GM23248 (cell line): ENCODE measurements at regions not wholly inside any gene's neighbourhood (a gene's known extent, or its start where the extent isn't known, plus 50 kb on each side); places are given as distances from the start of the nearest gene placed in this dataset.

Experiments used
- DNase-seq: peaks from one replicate; pipeline ENCODE4 v3.0.0-alpha.2; 2015
- H2AFZ ChIP-seq: fragments of 200-600 bp; sonication (generic); 2 replicates; pipeline ENCODE4 v1.6.1; 2016; ENCODE audit warnings: antibody characterized with exemption
- H3F3A ChIP-seq: fragments of 200-600 bp; sonication (generic); 2 replicates; pipeline ENCODE4 v1.6.1; 2016; ENCODE audit warnings: mild to moderate bottlenecking, antibody characterized with exemption, mixed run types; ENCODE audit not compliant: insufficient read depth
- H3K27ac ChIP-seq: fragments of 200-600 bp; sonication (generic); 2 replicates; pipeline ENCODE4 v1.5.1; 2016; ENCODE audit warnings: mild to moderate bottlenecking
- H3K27me3 ChIP-seq: fragments of 200-600 bp; sonication (generic); replicated peaks from 2 replicates; pipeline ENCODE4 v1.6.1; 2016; ENCODE audit warnings: mild to moderate bottlenecking; ENCODE audit not compliant: insufficient read depth
- H3K36me3 ChIP-seq: fragments of 200-600 bp; sonication (generic); 2 replicates; pipeline ENCODE4 v1.6.1; 2016; ENCODE audit warnings: low read depth, mild to moderate bottlenecking
- H3K4me1 ChIP-seq: fragments of 200-600 bp; sonication (generic); 2 replicates; pipeline ENCODE4 v1.6.1; 2016; ENCODE audit warnings: mild to moderate bottlenecking; ENCODE audit not compliant: insufficient read depth
- H3K4me2 ChIP-seq: fragments of 200-600 bp; sonication (generic); one replicate; pipeline ENCODE4 v1.6.1; 2016; ENCODE audit warnings: mild to moderate bottlenecking; ENCODE audit not compliant: unreplicated experiment
- H3K4me3 ChIP-seq: fragments of 200-600 bp; sonication (generic); 2 replicates; pipeline ENCODE4 v1.5.1; 2016; ENCODE audit warnings: mild to moderate bottlenecking
- H3K79me2 ChIP-seq: fragments of 200-600 bp; sonication (generic); 2 replicates; pipeline ENCODE4 v1.6.1; 2016; ENCODE audit warnings: mild to moderate bottlenecking; ENCODE audit not compliant: insufficient read depth
- H3K9ac ChIP-seq: fragments of 200-600 bp; sonication (generic); 2 replicates; pipeline ENCODE4 v1.6.1; 2016; ENCODE audit warnings: mild to moderate bottlenecking
- H3K9me2 ChIP-seq: fragments of 200-600 bp; sonication (generic); 2 replicates; pipeline ENCODE4 v1.6.1; 2016; ENCODE audit warnings: mixed run types, mild to moderate bottlenecking, moderate library complexity; ENCODE audit not compliant: insufficient read depth
- H3K9me3 ChIP-seq: fragments of 200-600 bp; sonication (generic); one replicate; pipeline ENCODE4 v1.6.1; 2017; ENCODE audit warnings: low read depth
- H4K20me1 ChIP-seq: fragments of 200-600 bp; sonication (generic); 2 replicates; pipeline ENCODE4 v1.6.0; 2016; ENCODE audit not compliant: insufficient read depth
- EZH2 ChIP-seq: fragments of 200-600 bp; sonication (generic); IDR thresholded peaks from 2 replicates; pipeline ENCODE4 v1.6.1; 2018; ENCODE audit warnings: antibody characterized with exemption, mild to moderate bottlenecking; ENCODE audit not compliant: insufficient read depth, poor library complexity, severe bottlenecking
- EZH2phosphoT487 ChIP-seq: fragments of 200-600 bp; sonication (generic); IDR thresholded peaks from 2 replicates; pipeline ENCODE4 v1.6.1; 2018; ENCODE audit warnings: antibody characterized with exemption, moderate library complexity, mild to moderate bottlenecking, low read depth; ENCODE audit not compliant: insufficient read depth
- WGBS, 2 experiments: methylation state at CpG; one replicate each; pipeline ENCODE4 v1.1.6; 2015 to 2017; ENCODE audit warnings: low lambda C conversion rate in 2 of 2, low coverage in 1 of 2; ENCODE audit errors: missing lambda C conversion rate in 2 of 2; 5-methylcytosine and 5-hydroxymethylcytosine counted together
- in situ Hi-C: fragments of 300-500 bp; cut with MboI; formaldehyde crosslinking; loops from 2 replicates; pipeline ENCODE4 v1.15.0; 2020

GRCh38 chr1:5763696-5764370 is 228.4 kb downstream of the NPHP4 start:
- H3K79me2 ChIP-seq = no peaks in the 10 kb centered on the region
- H3K4me2 ChIP-seq = no peak overlapping the region
- no peaks in the 10 kb centered on the region for H4K20me1 ChIP-seq
- no peak overlapping the region for H3K9ac ChIP-seq
- H3K4me1 ChIP-seq = no peaks in the 10 kb centered on the region
- H3K36me3 ChIP-seq = no peaks in the 10 kb centered on the region
- in situ Hi-C loops = no loop called here
- TF ChIP-seq EZH2phosphoT487 (no peak), EZH2 (no peak)
- no peak for DNase-seq
- no peaks in the 10 kb centered on the region for H3K27me3 ChIP-seq
- H3F3A ChIP-seq = no peaks in the 10 kb centered on the region
- H3K9me3 ChIP-seq = no peaks in the 10 kb centered on the region
- H3K27ac ChIP-seq = no peak overlapping the region
- 17 to 20% methylated on average over 8 of the region's 8 CpGs for WGBS, 2 experiments
- no peak overlapping the region for H3K4me3 ChIP-seq
- no peak overlapping the region for H2AFZ ChIP-seq
- no peaks in the 10 kb centered on the region for H3K9me2 ChIP-seq

- H3K27me3 ChIP-seq = no peaks in the 10 kb centered on the region
- no peaks in the 10 kb centered on the region for H4K20me1 ChIP-seq
- no peaks in the 10 kb centered on the region for H3K9me3 ChIP-seq
- H3K9me2 ChIP-seq = no peaks in the 10 kb centered on the region
- no peaks in the 10 kb centered on the region for H3K4me1 ChIP-seq
- no peak overlapping the region for H3K27ac ChIP-seq
- 22 to 26% methylated on average over 18 to 19 of the region's 19 CpGs for WGBS, 2 experiments
- DNase-seq = no peak
- H3K79me2 ChIP-seq = no peaks in the 10 kb centered on the region
- H3K9ac ChIP-seq = no peak overlapping the region
- no peak overlapping the region for H2AFZ ChIP-seq
- TF ChIP-seq EZH2 = no peak
- TF ChIP-seq EZH2phosphoT487 = no peak
- no peaks in the 10 kb centered on the region for H3F3A ChIP-seq
- no peak overlapping the region for H3K4me3 ChIP-seq
- H3K4me2 ChIP-seq = no peak overlapping the region
- H3K36me3 ChIP-seq = no peaks in the 10 kb centered on the region
- in situ Hi-C loops = no loop called here
These were observed 233.2 kb downstream of the NPHP4 start for GRCh38 chr1:5758859-5759578.

DNA sequence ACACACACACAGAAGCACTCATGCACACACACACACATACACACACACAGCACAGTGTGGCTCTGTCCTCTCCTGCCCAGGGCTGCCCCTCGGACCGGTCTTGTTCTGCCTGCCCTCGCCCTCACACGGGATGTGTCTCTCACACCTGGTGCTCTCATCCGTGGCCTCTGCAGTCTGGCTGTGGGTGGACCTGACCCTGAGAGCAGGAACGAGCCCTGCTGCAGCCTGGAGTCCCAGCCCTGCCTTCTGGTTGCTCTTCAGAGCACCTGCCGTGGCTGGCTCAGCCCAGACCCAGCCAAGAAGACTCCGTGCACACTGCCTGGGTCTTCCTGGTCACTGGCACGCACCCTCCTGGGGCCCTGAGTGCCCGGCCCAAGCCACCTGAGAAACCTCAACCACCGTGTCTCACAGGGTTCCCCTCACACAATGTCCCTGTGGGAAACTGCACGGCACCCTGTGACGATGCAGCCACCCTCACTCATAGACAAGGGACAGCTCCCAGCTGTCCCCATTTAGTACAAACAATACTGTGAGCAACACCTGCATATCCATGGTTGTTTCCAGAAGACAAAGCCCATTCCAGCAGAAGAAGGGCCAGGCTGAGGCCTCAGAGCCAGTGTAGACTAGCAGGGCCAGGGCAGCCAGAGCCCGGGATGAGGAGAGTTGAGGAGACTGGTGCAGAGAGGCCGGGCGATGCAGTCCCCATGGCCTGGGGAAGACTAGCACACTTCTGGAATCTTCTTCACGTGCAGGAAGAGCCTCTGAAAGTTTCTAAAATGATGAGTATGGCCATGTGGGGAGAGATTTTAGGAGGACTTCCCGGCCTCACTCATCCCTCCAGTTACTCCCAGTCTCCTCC is 234.0 kb downstream of the NPHP4 start:
- H3K36me3 ChIP-seq = no peaks in the 10 kb centered on the region
- H4K20me1 ChIP-seq = no peaks in the 10 kb centered on the region
- TF ChIP-seq EZH2 (no peak), EZH2phosphoT487 (no peak)
- H3K27me3 ChIP-seq = no peaks in the 10 kb centered on the region
- no peak overlapping the region for H3K4me3 ChIP-seq
- no peak overlapping the region for H3K4me2 ChIP-seq
- H3F3A ChIP-seq = no peaks in the 10 kb centered on the region
- no peak overlapping the region for H3K9ac ChIP-seq
- no peaks in the 10 kb centered on the region for H3K9me2 ChIP-seq
- in situ Hi-C loops = no loop called here
- no peaks in the 10 kb centered on the region for H3K4me1 ChIP-seq
- H3K79me2 ChIP-seq = no peaks in the 10 kb centered on the region
- no peak overlapping the region for H3K27ac ChIP-seq
- DNase-seq = no peak
- H2AFZ ChIP-seq = no peak overlapping the region
- 27 to 31% methylated on average over 18 of the region's 18 CpGs for WGBS, 2 experiments
- no peaks in the 10 kb centered on the region for H3K9me3 ChIP-seq

DNA sequence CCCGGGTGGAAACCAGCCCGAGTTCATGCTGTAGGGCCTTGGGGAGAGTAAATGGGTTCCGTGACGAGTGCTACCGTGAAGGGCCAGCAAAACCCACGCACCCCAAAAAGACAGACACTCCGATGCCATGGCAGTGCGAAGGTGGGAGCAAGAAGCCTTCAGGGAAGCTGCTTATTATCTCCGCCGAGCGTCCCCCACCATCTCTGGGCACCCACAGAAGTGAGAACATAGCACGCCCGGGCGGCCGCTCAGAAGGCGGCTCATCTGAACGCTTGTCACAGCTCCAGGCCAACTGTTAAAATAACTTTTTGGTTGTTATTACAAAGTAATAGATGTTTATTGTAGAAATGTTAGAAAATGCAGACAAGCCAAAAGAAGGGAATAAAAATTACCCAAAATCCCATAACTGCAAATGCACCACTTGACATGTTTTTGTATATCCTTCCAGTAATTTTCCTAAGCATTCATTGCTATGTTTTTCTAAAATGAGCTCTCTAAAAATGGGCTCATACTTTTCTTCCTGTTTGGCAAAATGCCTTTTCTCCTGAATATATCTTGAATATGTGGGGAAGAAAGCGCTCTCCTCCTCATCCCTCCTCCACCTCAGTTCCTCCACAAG is 234.9 kb downstream of the NPHP4 start:
- Histone ChIP-seq H3K4me1 (no peaks in the 10 kb centered on the region), H3K9me2 (no peaks in the 10 kb centered on the region), H3K79me2 (no peaks in the 10 kb centered on the region), H3K27me3 (no peaks in the 10 kb centered on the region), H3F3A (no peaks in the 10 kb centered on the region), H3K9ac (no peak overlapping the region), H3K4me3 (no peak overlapping the region), H3K36me3 (no peaks in the 10 kb centered on the region), H3K9me3 (no peaks in the 10 kb centered on the region), H3K27ac (no peak overlapping the region), H4K20me1 (no peaks in the 10 kb centered on the region), H3K4me2 (no peak overlapping the region), H2AFZ (no peak overlapping the region)
- DNase-seq = no peak
- WGBS, 2 experiments = 66 to 70% methylated on average over 18 of the region's 18 CpGs
- in situ Hi-C loops = no loop called here
- TF ChIP-seq EZH2 (no peak), EZH2phosphoT487 (no peak)
